ENCODE measurements at regions not wholly inside any gene's neighbourhood (a gene's known extent, or its start where the extent isn't known, plus 50 kb on each side); places are given as distances from the start of the nearest gene placed in this dataset.

GRCh38 chr6:166877906-166878305, 78.4 kb downstream of the RNASET2 start:
- Mint-ChIP-seq H3K27me3 (ENCODE audit: low read depth) (peaks cover 15% of the 10 kb centered on the region), H3K4me1 (peaks cover 3% of the 10 kb centered on the region), H3K27ac (no peak overlapping the region), H3K4me3 (no peak overlapping the region), H3K9me3 (peaks cover 4% of the 10 kb centered on the region), H3K36me3 (peaks cover 3% of the 10 kb centered on the region)
- no peak for TF ChIP-seq CTCF (IDR thresholded peaks at IDR 0.05; ENCODE audit: unreplicated experiment)
- DNase-seq (ENCODE audit: low spot score in 2 of 2, unreplicated experiment in 2 of 2) = no peak

- peaks cover 15% of the 10 kb centered on the region for H3K27me3 Mint-ChIP-seq (ENCODE audit: low read depth)
- no peaks in the 10 kb centered on the region for H3K9me3 Mint-ChIP-seq
- no peak overlapping the region for H3K27ac Mint-ChIP-seq
- peaks cover 3% of the 10 kb centered on the region for H3K4me1 Mint-ChIP-seq
- H3K4me3 Mint-ChIP-seq = no peak overlapping the region
- DNase-seq (ENCODE audit: low spot score in 2 of 2, unreplicated experiment in 2 of 2) = no peak
- H3K36me3 Mint-ChIP-seq = no peaks in the 10 kb centered on the region
- TF ChIP-seq CTCF (IDR thresholded peaks at IDR 0.05; ENCODE audit: unreplicated experiment) = no peak
Measured at GRCh38 chr6:166877349-166877748, 79.0 kb downstream of the RNASET2 start.

- Mint-ChIP-seq H3K27me3 (ENCODE audit: low read depth) (peaks cover 13% of the 10 kb centered on the region), H3K4me1 (peaks cover 6% of the 10 kb centered on the region), H3K9me3 (no peaks in the 10 kb centered on the region), H3K27ac (no peak overlapping the region), H3K4me3 (no peak overlapping the region), H3K36me3 (no peaks in the 10 kb centered on the region)
- TF ChIP-seq CTCF (IDR thresholded peaks at IDR 0.05; ENCODE audit: unreplicated experiment) = no peak
- no peak for DNase-seq (ENCODE audit: low spot score in 2 of 2, unreplicated experiment in 2 of 2)
Measured at GRCh38 chr6:166872531-166873009, 83.8 kb downstream of the RNASET2 start.

- no peak overlapping the region for H3K27ac Mint-ChIP-seq
- DNase-seq (ENCODE audit: low spot score in 2 of 2, unreplicated experiment in 2 of 2) = no peak
- H3K9me3 Mint-ChIP-seq = no peaks in the 10 kb centered on the region
Measured at GRCh38 chr6:166870602-166871208, 85.6 kb downstream of the RNASET2 start.

GRCh38 chr6:166866839-166867637, 89.3 kb downstream of the RNASET2 start:
- H3K4me1 Mint-ChIP-seq = peaks cover 4% of the 10 kb centered on the region
- DNase-seq (ENCODE audit: low spot score in 2 of 2, unreplicated experiment in 2 of 2) = no peak
- no peak overlapping the region for H3K4me3 Mint-ChIP-seq
- H3K9me3 Mint-ChIP-seq = no peaks in the 10 kb centered on the region
- TF ChIP-seq CTCF (IDR thresholded peaks at IDR 0.05; ENCODE audit: unreplicated experiment) = no peak
- H3K27me3 Mint-ChIP-seq (ENCODE audit: low read depth) = peaks cover 20% of the 10 kb centered on the region
- no peaks in the 10 kb centered on the region for H3K36me3 Mint-ChIP-seq
- no peak overlapping the region for H3K27ac Mint-ChIP-seq

More at GRCh38 chr6:166870602-166871208, 85.6 kb downstream of the RNASET2 start:
- H3K27me3 Mint-ChIP-seq (ENCODE audit: low read depth) = peaks cover 13% of the 10 kb centered on the region
- no peak for TF ChIP-seq CTCF (IDR thresholded peaks at IDR 0.05; ENCODE audit: unreplicated experiment)
- H3K4me3 Mint-ChIP-seq = no peak overlapping the region
- H3K4me1 Mint-ChIP-seq = peaks cover 6% of the 10 kb centered on the region
- no peaks in the 10 kb centered on the region for H3K36me3 Mint-ChIP-seq

Measured in mesothelial cell of epicardium (in vitro differentiated cells).